Mesenchymal stem cell (in vitro differentiated cells and primary cell): ENCODE measurements at regions not wholly inside any gene's neighbourhood (a gene's known extent, or its start where the extent isn't known, plus 50 kb on each side); places are given as distances from the start of the nearest gene placed in this dataset.

ENCODE experiments used
- DNase-seq: peaks from one replicate; pipeline ENCODE4 v3.0.0-alpha.2; 2013
- H2AFZ ChIP-seq: one replicate; pipeline ENCODE4 v1.6.1; 2013; ENCODE audit warnings: low read depth, mild to moderate bottlenecking, control low read depth, inconsistent platforms, low read length, moderate library complexity
- H2AK5ac ChIP-seq: 2 replicates; pipeline ENCODE4 v1.6.1; 2013; ENCODE audit warnings: low read length, moderate library complexity, mild to moderate bottlenecking, inconsistent platforms; ENCODE audit not compliant: severe bottlenecking
- H2BK120ac ChIP-seq: one replicate; pipeline ENCODE4 v1.6.1; 2013; ENCODE audit warnings: low read depth, mild to moderate bottlenecking, inconsistent platforms, low read length, moderate library complexity
- H2BK12ac ChIP-seq, 2 experiments: one replicate each; pipeline ENCODE4 v1.6.1; 2013; ENCODE audit warnings: inconsistent platforms in 2 of 2, low read length in 2 of 2, mild to moderate bottlenecking in 2 of 2, moderate library complexity in 2 of 2, control low read depth in 1 of 2
- H2BK15ac ChIP-seq: one replicate; pipeline ENCODE4 v1.6.1; 2013; ENCODE audit warnings: mild to moderate bottlenecking, low read depth, inconsistent platforms; ENCODE audit not compliant: poor library complexity, severe bottlenecking
- H2BK5ac ChIP-seq: 2 replicates; pipeline ENCODE4 v1.6.1; 2013; ENCODE audit warnings: low read depth, mild to moderate bottlenecking, low read length, control low read depth, inconsistent platforms; ENCODE audit not compliant: poor library complexity, severe bottlenecking
- H3K14ac ChIP-seq, 2 experiments: one replicate each; pipeline ENCODE4 v1.6.1; 2013; ENCODE audit warnings: inconsistent platforms in 2 of 2, low read length in 2 of 2, control low read depth in 1 of 2, mild to moderate bottlenecking in 1 of 2, moderate library complexity in 1 of 2
- H3K18ac ChIP-seq, 2 experiments: one replicate each; pipeline ENCODE4 v1.6.1; 2013; ENCODE audit warnings: inconsistent platforms in 2 of 2, low read length in 2 of 2, control low read depth in 1 of 2, low read depth in 1 of 2, mild to moderate bottlenecking in 1 of 2
- H3K23ac ChIP-seq, 2 experiments: one replicate each; pipeline ENCODE4 v1.6.1; 2013; ENCODE audit warnings: inconsistent platforms in 2 of 2, low read length in 2 of 2, mild to moderate bottlenecking in 2 of 2, moderate library complexity in 2 of 2, control low read depth in 1 of 2
- H3K27ac ChIP-seq: 2 replicates; pipeline ENCODE4 v1.5.1; 2013; ENCODE audit warnings: mild to moderate bottlenecking, moderate library complexity, low read length, control low read depth, inconsistent platforms; ENCODE audit not compliant: poor library complexity, severe bottlenecking
- H3K27me3 ChIP-seq, 2 experiments: 2 replicates each; pipeline versions ENCODE4 v1.6.1 to v1.7.0; 2013; ENCODE audit warnings: low read length in 2 of 2, mild to moderate bottlenecking in 2 of 2, moderate library complexity in 2 of 2, control low read depth in 1 of 2, inconsistent platforms in 1 of 2; ENCODE audit not compliant: control insufficient read depth in 1 of 2, insufficient read depth in 1 of 2
- H3K36me3 ChIP-seq, 2 experiments: 2 replicates each; pipeline versions ENCODE4 v1.6.1 to v1.7.0; 2013; ENCODE audit warnings: low read length in 2 of 2, control low read depth in 1 of 2, inconsistent platforms in 1 of 2, low read depth in 1 of 2, mild to moderate bottlenecking in 1 of 2; ENCODE audit not compliant: insufficient read depth in 2 of 2, control insufficient read depth in 1 of 2
- H3K4ac ChIP-seq, 2 experiments: one replicate each; pipeline ENCODE4 v1.6.1; 2013; ENCODE audit warnings: inconsistent platforms in 2 of 2, low read length in 2 of 2, mild to moderate bottlenecking in 2 of 2, moderate library complexity in 2 of 2, control low read depth in 1 of 2, low read depth in 1 of 2
- H3K4me1 ChIP-seq: 2 replicates; pipeline ENCODE4 v1.6.1; 2013; ENCODE audit warnings: low read depth, low read length, control low read depth; ENCODE audit not compliant: control insufficient read depth, insufficient read depth
- H3K4me2 ChIP-seq: 2 replicates; pipeline ENCODE4 v1.6.1; 2013; ENCODE audit warnings: low read length, mild to moderate bottlenecking, inconsistent platforms; ENCODE audit not compliant: poor library complexity, severe bottlenecking
- H3K4me3 ChIP-seq, 2 experiments: 2 replicates each; pipeline versions ENCODE4 v1.5.1 to v1.7.0; 2013; ENCODE audit warnings: low read length in 2 of 2, mild to moderate bottlenecking in 2 of 2, control low read depth in 1 of 2, low read depth in 1 of 2; ENCODE audit not compliant: insufficient read depth in 1 of 2
- H3K79me1 ChIP-seq: replicated peaks from 2 replicates; pipeline ENCODE4 v1.6.1; 2013; ENCODE audit warnings: mild to moderate bottlenecking, control low read depth, low read length, inconsistent platforms; ENCODE audit not compliant: poor library complexity, severe bottlenecking
- H3K9ac ChIP-seq: 2 replicates; pipeline ENCODE4 v1.7.0; 2013; ENCODE audit warnings: mild to moderate bottlenecking, low read length, moderate library complexity
- H3K9me3 ChIP-seq: 2 replicates; pipeline ENCODE4 v1.7.0; 2013; ENCODE audit warnings: mild to moderate bottlenecking, low read length; ENCODE audit not compliant: control insufficient read depth
- H4K8ac ChIP-seq: one replicate; pipeline ENCODE4 v1.6.1; 2013; ENCODE audit warnings: inconsistent platforms, mild to moderate bottlenecking, low read length, moderate library complexity
- H4K91ac ChIP-seq: one replicate; pipeline ENCODE4 v1.6.1; 2013; ENCODE audit warnings: mild to moderate bottlenecking, low read length, inconsistent platforms
- WGBS: methylation state at CpG from one replicate; pipeline ENCODE4 v1.1.7; 2013; ENCODE audit warnings: mixed read lengths; 5-methylcytosine and 5-hydroxymethylcytosine counted together

- H3K27me3 ChIP-seq = no peaks in the 10 kb centered on the region
Observed at GRCh38 chr6:19070520-19070919, 683.4 kb downstream of the RNF144B start.

GRCh38 chr6:19083801-19084200 lies 696.7 kb downstream of the RNF144B start:
- H3K9ac ChIP-seq = no peak overlapping the region
- H3K18ac ChIP-seq = no peak overlapping the region
- peaks cover 4% of the 10 kb centered on the region for H3K9me3 ChIP-seq
- 83% methylated on average over 1 of the region's 1 CpG for WGBS
- no peak overlapping the region for H3K4me3 ChIP-seq
- H3K27ac ChIP-seq = no peak overlapping the region
- no peak overlapping the region for H2BK120ac ChIP-seq
- H3K4me1 ChIP-seq = no peaks in the 10 kb centered on the region
- no peak overlapping the region for H4K8ac ChIP-seq
- no peak overlapping the region for H3K4ac ChIP-seq
- H2AFZ ChIP-seq = no peak overlapping the region
- DNase-seq = no peak
- no peak overlapping the region for H3K23ac ChIP-seq
- no peak overlapping the region for H2AK5ac ChIP-seq
- H4K91ac ChIP-seq = no peak overlapping the region
- H3K79me1 ChIP-seq = no peaks in the 10 kb centered on the region
- no peak overlapping the region for H2BK15ac ChIP-seq
- no peak overlapping the region for H2BK12ac ChIP-seq
- no peaks in the 10 kb centered on the region for H3K27me3 ChIP-seq
- no peaks in the 10 kb centered on the region for H3K36me3 ChIP-seq
- no peak overlapping the region for H2BK5ac ChIP-seq
- H3K14ac ChIP-seq = no peak overlapping the region
- H3K4me2 ChIP-seq = no peak overlapping the region

More at GRCh38 chr6:19070520-19070919, 683.4 kb downstream of the RNF144B start:
- no peak for DNase-seq
- no peak overlapping the region for H2BK15ac ChIP-seq
- H2BK120ac ChIP-seq = no peak overlapping the region
- no peak overlapping the region for H4K91ac ChIP-seq
- H3K4ac ChIP-seq = no peak overlapping the region
- no peak overlapping the region for H3K23ac ChIP-seq
- no peak overlapping the region for H3K27ac ChIP-seq
- no peak overlapping the region for H3K18ac ChIP-seq
- no peaks in the 10 kb centered on the region for H3K36me3 ChIP-seq
- H3K9me3 ChIP-seq = peaks cover 14% of the 10 kb centered on the region
- no peak overlapping the region for H3K4me2 ChIP-seq
- H3K4me1 ChIP-seq = no peaks in the 10 kb centered on the region
- no peak overlapping the region for H2BK5ac ChIP-seq
- H3K9ac ChIP-seq = no peak overlapping the region
- H3K14ac ChIP-seq = no peak overlapping the region
- no peak overlapping the region for H3K4me3 ChIP-seq
- no peaks in the 10 kb centered on the region for H3K79me1 ChIP-seq
- no peak overlapping the region for H2BK12ac ChIP-seq
- H4K8ac ChIP-seq = no peak overlapping the region
- H2AK5ac ChIP-seq = no peak overlapping the region
- no peak overlapping the region for H2AFZ ChIP-seq

GRCh38 chr6:19086480-19086879 lies 699.3 kb downstream of the RNF144B start:
- H2BK5ac ChIP-seq = no peak overlapping the region
- no peak overlapping the region for H2BK120ac ChIP-seq
- 79% methylated on average over 2 of the region's 4 CpGs for WGBS
- H3K27me3 ChIP-seq = no peaks in the 10 kb centered on the region
- no peak overlapping the region for H3K9ac ChIP-seq
- no peak overlapping the region for H3K27ac ChIP-seq
- no peaks in the 10 kb centered on the region for H3K79me1 ChIP-seq
- peaks cover 4% of the 10 kb centered on the region for H3K9me3 ChIP-seq
- H3K36me3 ChIP-seq = no peaks in the 10 kb centered on the region
- H2BK15ac ChIP-seq = no peak overlapping the region
- H2AFZ ChIP-seq = no peak overlapping the region
- no peak overlapping the region for H3K4me2 ChIP-seq
- H3K4me3 ChIP-seq = no peak overlapping the region
- no peak overlapping the region for H4K91ac ChIP-seq
- no peaks in the 10 kb centered on the region for H3K4me1 ChIP-seq
- no peak overlapping the region for H3K14ac ChIP-seq
- H4K8ac ChIP-seq = no peak overlapping the region
- H2BK12ac ChIP-seq = no peak overlapping the region
- H3K23ac ChIP-seq = no peak overlapping the region
- H2AK5ac ChIP-seq = no peak overlapping the region
- H3K18ac ChIP-seq = no peak overlapping the region
- H3K4ac ChIP-seq = no peak overlapping the region
- no peak for DNase-seq

- Histone ChIP-seq H3K4me2 (no peak overlapping the region), H2BK5ac (no peak overlapping the region), H2AK5ac (no peak overlapping the region), H3K18ac (no peak overlapping the region), H4K8ac (no peak overlapping the region), H2AFZ (no peak overlapping the region), H3K4me1 (no peaks in the 10 kb centered on the region), H2BK12ac (no peak overlapping the region), H4K91ac (no peak overlapping the region), H3K4ac (no peak overlapping the region), H3K27me3 (no peaks in the 10 kb centered on the region), H3K14ac (no peak overlapping the region), H3K9me3 (peaks cover 4% of the 10 kb centered on the region), H3K27ac (no peak overlapping the region), H3K23ac (no peak overlapping the region), H3K9ac (no peak overlapping the region), H3K4me3 (no peak overlapping the region), H3K79me1 (no peaks in the 10 kb centered on the region), H2BK120ac (no peak overlapping the region), H2BK15ac (no peak overlapping the region), H3K36me3 (no peaks in the 10 kb centered on the region)
- WGBS = no CpG with 5 or more reads among the region's 1 CpG
- DNase-seq = no peak
Observed at GRCh38 chr6:19087296-19087695, 700.1 kb downstream of the RNF144B start.
